ENCODE measurements at regions not wholly inside any gene's neighbourhood (a gene's known extent, or its start where the extent isn't known, plus 50 kb on each side); places are given as distances from the start of the nearest gene placed in this dataset.

- DNase-seq (ENCODE audit: low read depth) = no peak
Observed at GRCh38 chr20:1790386-1790785, 104.8 kb upstream of the SIRPA start.

GRCh38 chr20:1788044-1788443, 107.2 kb upstream of the SIRPA start:
- no peak for DNase-seq (ENCODE audit: low read depth)

GRCh38 chr20:1786486-1786885, 108.7 kb upstream of the SIRPA start:
- DNase-seq (ENCODE audit: low read depth) = no peak

GRCh38 chr20:1784586-1784985, 110.6 kb upstream of the SIRPA start:
- no peak for DNase-seq (ENCODE audit: low read depth)

- no peak for DNase-seq (ENCODE audit: low read depth)
Observed at GRCh38 chr20:1783245-1783644, 112.0 kb upstream of the SIRPA start.

GRCh38 chr20:1782181-1782580, 113.0 kb upstream of the SIRPA start:
- no peak for DNase-seq (ENCODE audit: low read depth)

- no peak for DNase-seq (ENCODE audit: low read depth)
Observed at GRCh38 chr20:1779567-1779966, 115.6 kb upstream of the SIRPA start.

GRCh38 chr20:1778338-1778737, 116.9 kb upstream of the SIRPA start:
- no peak for DNase-seq (ENCODE audit: low read depth)

GRCh38 chr20:1777476-1777820, 117.8 kb upstream of the SIRPA start:
- DNase-seq (ENCODE audit: low read depth) = no peak

- DNase-seq (ENCODE audit: low read depth) = peak; percentile 83
Observed at GRCh38 chr20:1776681-1777475, 118.3 kb upstream of the SIRPA start.

GRCh38 chr20:1775117-1775516, 117.5 kb upstream of the SIRPG start:
- DNase-seq (ENCODE audit: low read depth) = peak; percentile 81

- DNase-seq (ENCODE audit: low read depth) = no peak
Observed at GRCh38 chr20:1774479-1774878, 116.9 kb upstream of the SIRPG start.

- DNase-seq (ENCODE audit: low read depth) = no peak
Observed at GRCh38 chr20:1773816-1774215, 116.2 kb upstream of the SIRPG start.

GRCh38 chr20:1769491-1769890, 111.9 kb upstream of the SIRPG start:
- DNase-seq (ENCODE audit: low read depth) = no peak

GRCh38 chr20:1766731-1767130, 109.2 kb upstream of the SIRPG start:
- DNase-seq (ENCODE audit: low read depth) = no peak

- peak; percentile 85 for DNase-seq (ENCODE audit: low read depth)
Observed at GRCh38 chr20:1764136-1765033, 106.8 kb upstream of the SIRPG start.

- DNase-seq (ENCODE audit: low read depth) = no peak
Observed at GRCh38 chr20:1761598-1761997, 104.0 kb upstream of the SIRPG start.

GRCh38 chr20:1761116-1761515, 103.5 kb upstream of the SIRPG start:
- peak; percentile 81 for DNase-seq (ENCODE audit: low read depth)

GRCh38 chr20:1758765-1759164, 101.2 kb upstream of the SIRPG start:
- no peak for DNase-seq (ENCODE audit: low read depth)

- no peak for DNase-seq (ENCODE audit: low read depth)
Observed at GRCh38 chr20:1757606-1758512, 100.3 kb upstream of the SIRPG start.

- DNase-seq (ENCODE audit: low read depth) = no peak
Observed at GRCh38 chr20:1757072-1757471, 99.5 kb upstream of the SIRPG start.

GRCh38 chr20:1754749-1755148, 97.2 kb upstream of the SIRPG start:
- no peak for DNase-seq (ENCODE audit: low read depth)

All from iris pigment epithelial cell (primary cell).